OCI-LY7 (cell line): ENCODE measurements at regions not wholly inside any gene's neighbourhood (a gene's known extent, or its start where the extent isn't known, plus 50 kb on each side); places are given as distances from the start of the nearest gene placed in this dataset.

Experiments
- BruUV-seq: library from RNA; stranded (reverse); fragments of 400-500 nt; replicated peaks from 2 replicates; lab custom pipeline; 2021; lab: Mats Ljungman, UMichigan
- CTCF ChIA-PET: fragments of 300-600 bp; sonication (Branson Sonifier 250); formaldehyde crosslinking; loops from one replicate; lab custom pipeline; 2022; ENCODE audit warnings: antibody characterized with exemption; ENCODE audit not compliant: unreplicated experiment; lab: Charles Lee
- POLR2A ChIA-PET: fragments of 300-600 bp; sonication (Branson Sonifier 250); formaldehyde crosslinking; loops from one replicate; lab custom pipeline; 2022; ENCODE audit warnings: antibody characterized with exemption; lab: Charles Lee
- DNase-seq: peaks from one replicate; pipeline ENCODE4 v3.0.0-alpha.2; 2015; ENCODE audit warnings: low spot score
- H2AFZ ChIP-seq: fragments of 200-600 bp; sonication (generic), shearing (Covaris generic); 2 replicates; pipeline ENCODE4 v1.6.1; 2014; ENCODE audit warnings: mild to moderate bottlenecking, antibody characterized with exemption, low read length, moderate library complexity
- H3K27ac ChIP-seq: fragments of 200-600 bp; sonication (generic); 2 replicates; pipeline ENCODE4 v1.5.1; 2014; ENCODE audit warnings: mixed run types, low read depth, mild to moderate bottlenecking, moderate library complexity, low read length, inconsistent platforms; ENCODE audit not compliant: poor library complexity, severe bottlenecking
- H3K36me3 ChIP-seq: fragments of 200-600 bp; sonication (generic); 2 replicates; pipeline ENCODE4 v1.6.1; 2014; ENCODE audit warnings: mild to moderate bottlenecking, antibody characterized with exemption, low read length, moderate library complexity, mixed read lengths; ENCODE audit not compliant: insufficient read depth
- H3K4me1 ChIP-seq: fragments of 200-600 bp; sonication (generic); 2 replicates; pipeline ENCODE4 v1.5.1; 2014; ENCODE audit warnings: mild to moderate bottlenecking, low read length; ENCODE audit not compliant: insufficient read depth, poor library complexity, severe bottlenecking
- H3K4me2 ChIP-seq: fragments of 200-600 bp; sonication (generic); 2 replicates; pipeline ENCODE4 v1.6.1; 2014; ENCODE audit warnings: mild to moderate bottlenecking, low read length
- H3K4me3 ChIP-seq: fragments of 200-600 bp; sonication (generic); 2 replicates; pipeline ENCODE4 v1.5.1; 2014; ENCODE audit warnings: mild to moderate bottlenecking, low read depth, low read length; ENCODE audit not compliant: poor library complexity, severe bottlenecking
- H3K79me2 ChIP-seq: fragments of 200-600 bp; sonication (generic); 2 replicates; pipeline ENCODE4 v1.6.1; 2016; ENCODE audit warnings: low read depth, mild to moderate bottlenecking, low read length, moderate library complexity, mixed read lengths; ENCODE audit not compliant: insufficient read depth
- H3K9me2 ChIP-seq: fragments of 200-600 bp; sonication (generic); 2 replicates; pipeline ENCODE4 v1.6.1; 2016; ENCODE audit warnings: mild to moderate bottlenecking, low read length, mixed read lengths; ENCODE audit not compliant: insufficient read depth
- H3K9me3 ChIP-seq: fragments of 200-600 bp; sonication (generic); 2 replicates; pipeline ENCODE4 v1.6.1; 2014; ENCODE audit warnings: mild to moderate bottlenecking, mixed run types, low read length, mixed read lengths
- H4K20me1 ChIP-seq: fragments of 200-600 bp; sonication (generic); 2 replicates; pipeline ENCODE4 v1.6.1; 2014; ENCODE audit warnings: mild to moderate bottlenecking, antibody characterized with exemption, low read length, moderate library complexity, mixed read lengths; ENCODE audit not compliant: insufficient read depth
- CTCF ChIP-seq: fragments of 200-600 bp; sonication (generic); conservative IDR thresholded peaks from 2 replicates; pipeline ENCODE4 v1.5.1; 2014; ENCODE audit warnings: mild to moderate bottlenecking, antibody characterized with exemption, low read length, moderate library complexity, mixed read lengths
- EZH2phosphoT487 ChIP-seq: fragments of 200-600 bp; sonication (generic); IDR thresholded peaks from 2 replicates; pipeline ENCODE4 v1.6.1; 2018; ENCODE audit warnings: low read depth, borderline replicate concordance, mild to moderate bottlenecking, mixed run types, antibody characterized with exemption, low read length, moderate library complexity, mixed read lengths
- intact Hi-C: fragments of 100-400 bp; cut with micrococcal nuclease; formaldehyde crosslinking; loops from one replicate; pipeline ENCODE4 v1.10.0; 2022; ENCODE audit not compliant: unreplicated experiment

DNA sequence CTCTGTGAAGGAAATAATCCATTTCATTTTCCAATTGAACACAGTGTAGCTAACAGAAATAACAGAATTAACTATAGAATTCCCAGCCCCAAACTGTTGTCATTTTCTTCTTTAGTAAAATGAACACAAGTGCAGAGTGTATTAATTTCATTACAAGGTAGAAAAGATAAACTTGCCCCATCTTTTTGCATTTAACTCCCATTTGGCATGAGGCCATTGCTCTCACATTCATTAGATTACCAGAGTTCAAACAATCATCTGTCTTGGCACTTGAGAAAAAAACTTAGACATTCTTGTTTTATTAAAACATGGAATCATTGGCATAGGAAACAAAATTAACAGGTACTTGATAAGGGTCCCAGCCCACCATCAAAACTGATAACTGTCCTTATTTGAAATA, 821.5 kb upstream of the C9orf72 start:
- Histone ChIP-seq H3K4me3 (no peak overlapping the region), H3K9me2 (no peaks in the 10 kb centered on the region), H3K79me2 (no peaks in the 10 kb centered on the region), H3K9me3 (no peaks in the 10 kb centered on the region), H3K36me3 (no peaks in the 10 kb centered on the region), H4K20me1 (no peaks in the 10 kb centered on the region), H2AFZ (no peak overlapping the region), H3K4me2 (no peak overlapping the region), H3K27ac (no peak overlapping the region), H3K4me1 (no peaks in the 10 kb centered on the region)
- intact Hi-C loops: no loop called here
- DNase-seq: no peak
- TF ChIP-seq CTCF (no peak), EZH2phosphoT487 (no peak)
- no TSS peak for BruUV-seq
- CTCF ChIA-PET: no interaction called here
- POLR2A ChIA-PET: interaction anchor here (1.2 kb wide), 1 partner anchor 668 kb away, joined by 3 read pairs; no protein-coding TSS in a partner anchor

GRCh38 chr9:28396058-28396457, 822.8 kb upstream of the C9orf72 start:
- H2AFZ ChIP-seq: no peak overlapping the region
- no peaks in the 10 kb centered on the region for H3K36me3 ChIP-seq
- no peak for TF ChIP-seq EZH2phosphoT487
- TF ChIP-seq CTCF: no peak
- H3K27ac ChIP-seq: no peak overlapping the region
- H3K4me3 ChIP-seq: no peak overlapping the region
- H3K9me2 ChIP-seq: no peaks in the 10 kb centered on the region
- no peak overlapping the region for H3K4me2 ChIP-seq
- BruUV-seq: no TSS peak
- intact Hi-C loops: no loop called here
- ChIA-PET POLR2A (interaction anchor here (0.5 to 1.2 kb wide), 2 partner anchors 670 to 1969 kb away, joined by 3 to 5 read pairs; no protein-coding TSS in a partner anchor), CTCF (no interaction called here)
- H4K20me1 ChIP-seq: no peaks in the 10 kb centered on the region
- H3K9me3 ChIP-seq: no peaks in the 10 kb centered on the region
- DNase-seq: no peak
- no peaks in the 10 kb centered on the region for H3K4me1 ChIP-seq
- no peaks in the 10 kb centered on the region for H3K79me2 ChIP-seq

- H3K4me2 ChIP-seq: no peak overlapping the region
- intact Hi-C loops: no loop called here
- POLR2A ChIA-PET: no interaction called here
- no peak for TF ChIP-seq EZH2phosphoT487
- H3K36me3 ChIP-seq: no peaks in the 10 kb centered on the region
- no peaks in the 10 kb centered on the region for H3K9me2 ChIP-seq
- H2AFZ ChIP-seq: no peak overlapping the region
- no peaks in the 10 kb centered on the region for H3K4me1 ChIP-seq
- H3K9me3 ChIP-seq: no peaks in the 10 kb centered on the region
- CTCF ChIA-PET: no interaction called here
- H3K4me3 ChIP-seq: no peak overlapping the region
- DNase-seq: no peak
- no peaks in the 10 kb centered on the region for H4K20me1 ChIP-seq
- H3K79me2 ChIP-seq: no peaks in the 10 kb centered on the region
- no TSS peak for BruUV-seq
- no peak overlapping the region for H3K27ac ChIP-seq
Measured at GRCh38 chr9:28407351-28407750, 834.1 kb upstream of the C9orf72 start.
